Dedifferentiated amniotic fluid mesenchymal stem cell (primary cell): ENCODE measurements at regions not wholly inside any gene's neighbourhood (a gene's known extent, or its start where the extent isn't known, plus 50 kb on each side); places are given as distances from the start of the nearest gene placed in this dataset.

ENCODE experiments used
- DNase-seq: peaks from one replicate; pipeline ENCODE4 v3.0.0-alpha.2; 2016; ENCODE audit errors: extremely low spot score

DNA sequence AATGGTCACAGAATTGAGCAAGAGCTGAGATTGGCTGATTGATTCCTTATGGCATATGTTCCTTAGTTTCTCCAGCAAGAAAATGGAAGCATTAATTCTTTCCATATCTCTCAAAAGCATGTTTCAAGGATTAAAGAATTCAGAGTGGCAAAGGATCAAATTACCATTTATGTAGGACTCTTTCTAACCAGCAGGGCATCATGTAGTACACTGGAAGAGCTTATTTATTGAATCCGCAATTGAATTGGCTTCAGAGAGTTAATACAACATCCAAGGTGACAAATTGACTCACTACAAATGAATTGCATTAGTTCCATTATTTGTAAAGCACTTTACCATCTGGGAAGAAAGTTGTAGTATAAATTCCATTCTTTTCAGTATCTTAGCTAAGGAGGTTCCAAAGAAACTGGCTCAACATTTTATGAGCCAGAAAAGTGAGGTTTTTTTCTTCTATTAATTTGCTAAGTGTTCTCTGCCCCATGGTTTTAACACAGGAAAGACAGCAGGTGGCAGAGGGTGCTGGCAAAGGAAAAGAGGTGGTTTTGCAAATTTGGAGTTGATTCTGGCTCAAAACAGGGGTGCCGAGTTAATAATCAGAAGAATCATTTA, 409.9 kb downstream of the MTX2 start:
- no peak for DNase-seq

DNA sequence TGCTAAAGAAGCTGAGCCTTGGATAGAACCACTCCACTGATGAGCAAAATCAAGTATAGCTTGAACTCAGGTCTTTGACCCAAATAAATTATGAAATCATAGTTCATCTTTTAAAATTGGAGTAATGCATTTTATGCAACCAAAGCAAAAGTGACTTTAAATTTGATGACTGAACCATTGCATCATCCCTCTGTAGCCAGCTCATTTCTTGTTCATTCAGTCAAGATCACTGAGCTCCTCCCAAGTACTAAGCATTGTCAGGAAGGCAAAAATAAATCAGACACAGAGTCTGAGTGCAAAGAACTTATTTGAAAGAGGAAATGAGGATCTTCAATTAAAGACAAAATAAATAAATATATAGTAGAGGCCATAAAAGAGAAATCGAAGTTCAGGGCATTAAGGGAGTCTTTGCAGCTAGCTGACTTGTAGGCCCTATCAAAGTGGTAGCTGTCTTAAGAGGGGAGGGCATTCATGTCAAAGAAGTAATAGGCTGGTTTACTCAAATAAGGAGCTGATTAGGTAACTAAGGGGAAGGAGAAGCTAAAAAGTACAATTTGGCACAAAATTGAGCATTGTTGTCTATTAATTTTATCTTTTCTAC, 411.8 kb downstream of the MTX2 start:
- no peak for DNase-seq

DNA sequence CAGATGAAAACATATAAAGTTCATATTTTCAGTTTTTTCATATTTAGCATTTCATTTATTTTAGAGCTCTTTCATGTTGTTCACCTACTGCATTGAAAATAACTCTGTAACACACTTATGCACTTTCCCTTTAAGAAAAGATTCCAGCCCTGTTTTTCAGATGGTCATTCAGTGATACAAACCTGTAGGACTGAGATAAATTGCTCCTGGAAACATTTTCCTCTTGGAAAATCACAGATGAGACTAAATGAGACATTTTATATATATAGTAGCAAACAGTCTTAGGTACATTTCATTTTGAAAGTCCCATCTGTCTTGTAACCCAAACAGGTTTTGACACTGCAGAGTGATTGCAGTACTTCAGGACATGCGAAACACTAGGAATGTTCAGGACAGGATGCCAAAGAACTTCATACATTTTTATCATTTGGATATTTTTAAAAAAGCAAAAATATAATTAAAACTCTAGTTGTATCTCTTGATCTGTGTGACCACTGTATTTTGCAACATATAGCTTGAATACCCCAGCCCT, 412.4 kb downstream of the MTX2 start:
- DNase-seq = no peak

DNA sequence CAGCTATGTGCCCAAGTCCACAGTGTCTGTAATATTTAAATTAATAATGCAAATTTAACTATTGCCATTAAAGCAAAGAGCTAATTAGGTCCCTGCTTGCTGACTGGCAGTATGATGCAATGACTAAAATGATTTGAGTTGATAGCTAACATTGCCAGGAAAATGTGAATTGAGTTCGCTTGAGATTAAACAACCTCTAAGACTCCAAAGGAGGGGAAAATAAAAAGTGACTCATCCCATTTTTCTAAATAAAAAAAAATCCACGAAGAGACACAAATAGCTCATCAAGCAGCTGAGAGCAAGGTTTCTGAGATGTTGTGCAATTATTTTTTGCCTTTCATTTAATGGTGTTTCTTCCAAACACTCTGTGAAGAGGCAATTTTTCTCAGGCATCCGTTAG, 413.0 kb downstream of the MTX2 start:
- DNase-seq = no peak

DNA sequence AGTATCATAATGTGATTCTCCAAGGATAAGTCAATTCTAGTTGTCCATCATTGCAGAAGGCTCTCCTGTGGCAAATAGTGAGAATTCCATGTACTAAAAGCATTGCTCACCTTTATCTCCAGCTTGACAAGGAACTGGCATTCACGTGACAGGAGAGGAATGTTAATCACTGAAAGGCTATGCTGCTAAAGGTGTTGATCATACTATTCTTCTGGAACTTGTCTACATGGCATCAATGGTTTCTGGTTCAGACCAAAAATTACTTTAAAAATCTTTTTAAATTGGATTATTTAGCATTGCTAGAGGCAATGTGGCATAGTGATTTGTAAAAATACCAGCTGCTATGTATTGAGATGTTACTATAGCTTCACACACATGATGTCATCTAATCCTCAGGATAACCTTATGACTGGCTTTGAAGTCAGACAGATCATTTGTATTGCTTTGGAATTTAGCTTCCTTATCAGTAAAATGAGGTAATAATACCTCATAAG, 414.4 kb downstream of the MTX2 start:
- DNase-seq = no peak

DNA sequence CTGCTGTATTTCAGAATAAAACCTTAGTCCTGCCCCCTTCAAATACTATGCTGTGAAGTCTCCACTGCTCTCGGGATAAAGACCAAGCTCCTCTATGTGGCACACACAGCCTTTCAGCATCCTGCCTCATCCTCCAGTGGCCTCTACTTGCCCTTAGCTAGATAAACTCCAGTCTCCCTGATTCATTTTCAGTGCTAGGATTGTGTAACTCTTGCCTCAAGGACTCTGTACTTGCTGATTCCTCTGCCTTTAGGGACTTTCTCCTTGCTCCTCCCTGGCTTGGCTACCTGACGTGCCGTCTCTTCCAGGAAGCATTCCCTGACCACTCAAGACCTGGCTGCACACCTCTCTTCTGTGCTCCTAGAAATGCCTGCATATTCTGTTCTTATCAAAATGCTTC, 416.7 kb downstream of the MTX2 start:
- no peak for DNase-seq

DNA sequence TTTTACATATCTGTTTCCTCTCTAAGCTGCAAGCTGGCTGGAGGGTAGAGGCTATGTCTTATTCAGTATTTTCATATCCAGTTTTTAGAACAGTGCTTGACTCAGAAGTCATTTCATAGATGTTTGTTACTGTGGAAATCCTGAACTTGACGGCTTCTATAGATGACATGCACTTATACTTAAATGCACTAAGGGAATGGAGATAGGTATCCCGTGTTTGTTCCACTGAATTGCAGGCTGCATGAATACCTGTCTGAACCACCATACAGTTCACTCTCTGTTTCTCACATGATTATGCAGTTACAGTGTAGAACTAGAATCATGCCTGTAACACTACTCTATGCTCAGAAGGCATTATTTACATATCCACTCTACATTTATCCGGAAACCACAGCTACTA, 417.1 kb downstream of the MTX2 start:
- no peak for DNase-seq

DNA sequence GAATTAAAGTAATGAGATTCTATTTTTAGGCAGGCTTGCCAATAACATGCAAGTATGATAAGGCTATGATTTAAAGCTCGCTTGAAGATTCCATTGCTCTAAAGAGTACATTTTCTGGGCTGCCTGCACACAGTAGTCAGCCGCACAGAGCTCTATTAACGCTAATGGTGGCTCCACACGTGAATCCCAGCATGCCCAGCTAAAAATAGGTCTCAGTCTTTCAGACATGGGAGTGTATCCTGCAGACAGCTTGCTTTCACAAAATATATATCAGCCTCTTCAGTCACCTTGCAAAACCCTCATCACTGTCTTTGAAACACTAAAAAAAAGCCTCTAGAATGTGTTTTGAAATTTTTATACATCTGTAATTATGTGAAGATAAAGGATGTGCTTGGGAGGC, 418.1 kb downstream of the MTX2 start:
- no peak for DNase-seq

DNA sequence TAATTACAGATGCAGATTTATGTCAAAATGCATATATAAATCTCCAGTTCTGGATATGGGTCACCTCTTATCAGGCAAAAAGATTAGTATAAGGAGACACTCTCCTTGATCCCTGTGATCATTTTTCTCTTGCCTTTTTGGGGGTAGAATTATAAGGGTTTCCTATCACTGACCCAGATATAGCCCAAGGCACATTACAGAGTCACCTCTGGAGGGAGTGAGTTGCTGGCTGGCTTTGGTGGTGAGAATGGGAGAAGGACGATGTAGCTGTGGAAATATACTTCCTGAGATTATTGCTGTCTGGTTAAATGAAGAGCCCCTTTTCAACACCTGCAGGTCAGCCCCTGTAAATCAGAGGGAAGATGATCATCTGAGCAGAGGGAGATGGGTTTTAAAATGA, 418.7 kb downstream of the MTX2 start:
- no peak for DNase-seq

DNA sequence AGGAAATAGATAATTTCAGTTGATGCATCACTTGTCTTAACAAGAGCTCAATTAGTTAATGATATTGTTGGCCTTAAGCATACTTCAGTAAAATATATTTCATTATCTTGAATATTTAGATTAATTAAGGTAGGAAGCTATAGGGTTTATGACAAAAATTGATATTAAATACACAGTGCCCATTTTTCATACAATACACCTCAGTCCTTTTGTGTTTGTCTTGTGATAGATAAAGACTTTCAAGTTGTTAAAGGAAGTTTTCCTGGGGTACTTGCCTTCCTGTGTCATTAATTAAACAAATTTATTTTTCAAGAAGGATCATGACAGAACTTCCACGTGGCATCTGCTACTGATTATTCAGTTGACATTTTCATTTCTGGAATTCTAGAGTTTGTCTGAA, 420.5 kb downstream of the MTX2 start:
- DNase-seq = no peak

DNA sequence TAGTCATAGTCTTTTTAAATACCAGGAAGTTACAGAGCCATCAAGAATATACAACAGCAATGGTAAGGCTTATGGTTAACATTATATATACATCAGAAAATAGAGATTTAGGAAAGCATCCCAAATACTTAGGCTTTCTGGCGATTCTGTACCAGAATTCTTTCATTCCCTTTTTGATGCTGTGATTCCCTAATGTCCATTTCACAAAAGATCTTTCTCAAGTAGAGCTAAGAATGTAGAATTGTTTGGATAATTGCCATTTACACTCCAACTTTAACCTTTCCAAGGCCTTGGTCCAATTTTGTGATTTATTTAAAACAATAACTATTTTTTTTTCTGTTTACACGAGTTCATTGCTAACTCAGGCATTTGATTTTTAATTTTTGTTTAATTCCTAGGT, 422.2 kb downstream of the MTX2 start:
- no peak for DNase-seq

DNA sequence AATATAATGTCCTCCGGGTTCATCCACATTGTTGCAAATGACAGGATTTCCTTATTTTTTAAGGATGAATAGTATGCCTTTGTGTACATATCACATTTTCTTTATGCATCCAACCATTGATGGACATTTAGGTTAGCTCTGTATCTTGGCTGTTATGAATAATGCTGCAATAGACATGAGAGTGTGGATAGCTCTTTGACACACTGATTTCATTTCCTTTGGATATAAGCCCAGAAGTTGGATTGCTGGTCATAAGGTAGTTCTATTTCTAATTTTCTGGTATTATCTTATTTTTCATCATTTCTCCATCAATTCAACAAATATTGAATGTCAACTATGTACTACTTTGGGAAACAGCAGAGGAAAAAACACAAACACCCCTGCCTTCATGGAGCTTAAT, 423.3 kb downstream of the MTX2 start:
- DNase-seq = no peak

DNA sequence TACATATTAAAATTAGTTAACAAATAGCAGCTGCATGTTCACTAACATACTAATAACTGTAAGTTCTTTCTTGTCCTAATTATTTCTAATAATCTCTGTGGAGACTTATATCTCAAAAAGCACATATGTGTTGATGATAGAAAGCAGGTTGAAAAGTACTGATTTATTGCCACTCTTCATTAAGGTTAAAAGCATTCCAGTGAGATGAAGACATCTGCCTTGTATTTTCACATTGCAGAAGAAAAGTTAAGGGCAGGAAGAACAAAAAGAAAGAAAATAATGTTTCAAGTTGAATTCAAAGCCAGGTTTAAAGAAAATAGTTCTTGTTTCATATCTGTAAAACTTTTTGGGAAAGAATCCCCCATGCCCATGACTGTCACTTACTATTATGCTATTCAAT, 429.9 kb downstream of the MTX2 start:
- no peak for DNase-seq

DNA sequence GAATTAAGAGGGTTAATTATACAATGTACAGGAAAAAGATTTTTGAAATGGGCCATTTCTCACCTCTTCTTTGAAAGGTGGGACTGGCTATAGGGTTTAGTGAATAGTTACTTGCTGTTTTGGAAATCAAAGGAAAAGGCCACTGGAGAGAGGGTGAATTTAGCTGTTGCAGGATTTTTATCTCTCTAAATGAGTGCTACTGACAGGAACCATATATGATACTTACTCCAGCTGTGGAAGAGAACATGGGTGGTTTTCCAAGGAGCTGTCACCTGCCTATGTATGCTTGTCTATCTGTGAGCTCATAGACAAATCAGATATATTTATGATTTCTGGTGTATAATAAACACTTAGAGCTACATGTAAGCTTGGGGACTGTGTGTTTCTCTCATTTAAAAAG, 430.4 kb downstream of the MTX2 start:
- no peak for DNase-seq

DNA sequence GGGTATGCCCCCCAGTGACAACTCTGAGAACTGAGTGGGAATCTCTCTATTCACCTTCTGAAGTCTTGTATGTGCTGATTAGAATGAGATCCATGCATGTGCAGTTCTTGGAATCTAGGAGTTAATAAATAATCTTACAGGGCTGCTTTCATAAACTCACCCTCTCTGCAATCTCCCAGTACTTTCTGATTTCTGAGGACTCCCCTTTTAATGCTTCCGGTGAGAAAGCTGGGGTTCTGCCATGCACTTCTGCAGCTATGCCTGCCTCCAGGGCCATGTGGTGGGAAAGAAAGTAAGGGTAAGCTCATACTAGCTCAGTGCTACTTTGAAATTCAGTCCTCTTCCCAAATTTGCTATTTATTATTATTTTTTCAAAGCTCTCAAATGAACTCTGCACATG, 432.9 kb downstream of the MTX2 start:
- no peak for DNase-seq

DNA sequence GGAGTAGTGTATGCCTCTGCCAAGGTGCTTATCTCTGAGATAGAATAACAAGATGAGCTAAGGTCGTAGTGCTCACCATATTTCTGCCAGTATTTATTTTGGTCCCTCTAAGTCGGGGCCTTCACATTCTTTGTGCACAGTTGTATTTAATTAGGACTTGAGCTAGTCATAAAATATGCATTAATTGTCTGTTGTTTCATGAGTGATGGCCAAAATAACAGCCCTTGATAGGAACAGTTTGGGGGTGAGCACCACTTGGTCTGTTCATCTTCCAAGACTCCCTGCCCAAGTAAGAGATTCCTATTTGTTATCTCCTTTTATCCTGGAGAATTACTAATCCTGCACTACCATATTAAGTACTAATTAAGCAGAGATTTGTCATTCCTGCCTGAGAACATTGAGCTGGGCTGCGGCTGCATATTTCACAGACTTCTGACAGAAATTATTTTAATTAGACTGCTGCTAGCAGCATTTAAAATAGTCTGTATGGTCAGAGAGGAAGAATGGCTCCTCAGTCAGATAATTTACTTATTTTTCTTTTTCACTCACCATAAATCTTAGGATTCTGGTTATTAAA, 435.1 kb downstream of the MTX2 start:
- no peak for DNase-seq

DNA sequence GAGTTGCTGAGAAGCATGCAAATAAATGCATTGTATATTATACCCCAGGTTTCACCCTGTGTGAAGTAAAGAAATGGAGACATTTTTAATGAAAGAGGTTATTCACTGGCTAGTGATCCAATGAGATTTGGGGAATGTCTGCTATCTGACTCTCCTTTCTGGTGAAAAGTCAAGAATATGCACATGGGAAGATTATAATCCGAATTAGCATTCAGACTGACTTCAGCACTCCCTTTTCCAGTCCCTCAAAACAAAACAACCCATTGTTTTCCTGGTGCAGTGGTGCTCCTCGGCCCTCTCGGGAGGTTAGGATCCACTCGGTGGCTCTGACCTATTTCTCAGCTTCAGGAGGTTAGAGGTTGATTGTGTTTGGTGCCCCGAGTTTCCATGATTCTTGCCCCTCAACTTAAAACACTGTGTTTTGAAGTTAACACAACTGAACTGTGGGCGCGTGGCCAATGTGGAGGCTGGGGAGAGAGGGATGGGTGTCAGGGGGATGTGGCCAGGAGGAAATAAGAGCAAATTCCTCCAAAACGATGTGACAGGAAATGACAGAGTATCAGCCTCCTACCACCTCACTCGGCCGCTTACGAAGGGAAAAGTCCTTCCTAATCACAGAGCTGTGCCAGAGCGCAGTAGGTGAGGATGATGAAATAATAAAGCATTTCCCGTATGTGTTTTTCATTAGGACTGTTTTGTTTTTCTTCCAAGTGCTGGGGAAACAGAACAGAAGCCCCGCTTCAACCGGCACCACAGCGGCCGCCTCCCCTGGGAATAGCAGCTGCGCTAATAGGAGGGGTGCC, 440.1 kb downstream of the MTX2 start:
- no peak for DNase-seq

DNA sequence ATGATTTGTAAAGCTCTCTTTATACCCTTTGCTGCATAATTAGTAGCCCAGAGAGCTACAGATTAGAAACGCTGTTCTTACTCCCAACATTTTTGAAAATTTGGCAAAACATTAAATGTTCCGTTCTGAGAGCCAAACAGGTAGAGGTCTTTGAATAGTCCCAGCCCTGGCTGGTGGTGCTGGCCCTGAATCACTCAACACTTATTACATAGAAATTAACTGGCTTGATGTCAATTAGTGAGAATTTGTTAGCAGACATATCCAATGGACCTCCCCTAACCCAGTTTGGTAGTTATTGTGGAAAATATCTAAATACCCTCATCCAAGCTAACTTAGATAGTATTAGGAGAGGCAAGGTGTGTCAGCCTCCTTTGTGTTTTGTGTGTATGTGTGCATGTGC, 440.7 kb downstream of the MTX2 start:
- no peak for DNase-seq

DNA sequence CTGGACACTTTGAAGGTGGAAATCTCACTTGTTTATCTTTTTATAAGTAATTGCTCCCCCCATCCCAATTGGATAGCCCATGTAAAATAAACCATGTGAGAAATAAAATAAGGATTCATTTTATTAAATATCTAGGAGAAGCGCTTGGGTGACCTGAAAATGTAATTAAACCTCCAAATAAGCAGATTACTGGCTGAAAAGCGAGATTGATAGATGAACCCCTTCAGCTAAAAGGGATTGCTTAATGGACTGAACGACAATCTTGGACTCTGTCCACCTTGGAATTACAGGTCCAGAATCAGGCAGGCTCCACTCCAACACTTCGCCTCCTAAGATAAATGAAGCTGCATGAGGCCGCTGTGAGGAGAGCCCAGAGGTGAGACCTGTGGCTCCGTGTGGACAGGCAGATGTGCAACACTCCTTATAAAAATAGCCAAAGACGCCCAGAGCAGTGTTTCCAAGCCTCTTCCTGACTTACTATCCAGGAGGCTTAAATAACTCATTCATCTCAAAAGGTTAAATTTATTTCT, 441.5 kb downstream of the MTX2 start:
- DNase-seq = no peak

DNA sequence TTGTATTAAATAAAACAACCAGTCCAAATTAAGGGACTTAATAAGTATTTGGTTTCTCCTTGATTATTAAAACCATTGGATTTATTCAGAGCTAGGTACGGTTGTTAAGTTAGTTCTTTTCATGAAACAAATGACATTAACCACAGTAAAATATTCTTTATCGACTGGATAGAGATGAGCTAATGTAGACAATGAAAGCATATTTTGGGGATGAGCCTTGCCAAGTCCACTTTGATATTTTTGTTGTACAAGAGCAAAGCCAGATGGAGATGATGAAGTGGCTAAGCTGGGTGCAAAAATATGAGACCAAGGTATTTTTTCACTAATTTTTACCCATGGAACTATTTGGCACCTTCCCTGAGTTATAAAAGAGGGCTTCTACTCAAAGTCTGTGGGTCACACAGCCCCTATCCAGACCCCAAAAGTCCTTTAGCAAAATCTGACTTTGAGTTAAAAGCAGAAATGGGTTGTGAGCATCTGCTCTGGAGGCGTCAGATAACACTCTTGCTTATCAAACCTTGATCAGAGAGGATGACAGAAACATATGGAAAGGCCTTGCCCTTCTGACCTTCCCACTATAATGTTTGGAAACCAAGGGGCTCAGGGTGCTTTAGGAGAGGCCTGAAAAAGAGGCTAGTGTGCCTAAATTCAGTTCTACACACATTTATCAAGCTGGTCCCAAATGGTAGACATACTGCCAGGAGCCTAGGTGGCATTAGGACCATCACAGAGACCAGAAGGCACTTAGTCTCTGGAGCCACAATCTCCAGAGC, 456.8 kb downstream of the MTX2 start:
- no peak for DNase-seq

DNA sequence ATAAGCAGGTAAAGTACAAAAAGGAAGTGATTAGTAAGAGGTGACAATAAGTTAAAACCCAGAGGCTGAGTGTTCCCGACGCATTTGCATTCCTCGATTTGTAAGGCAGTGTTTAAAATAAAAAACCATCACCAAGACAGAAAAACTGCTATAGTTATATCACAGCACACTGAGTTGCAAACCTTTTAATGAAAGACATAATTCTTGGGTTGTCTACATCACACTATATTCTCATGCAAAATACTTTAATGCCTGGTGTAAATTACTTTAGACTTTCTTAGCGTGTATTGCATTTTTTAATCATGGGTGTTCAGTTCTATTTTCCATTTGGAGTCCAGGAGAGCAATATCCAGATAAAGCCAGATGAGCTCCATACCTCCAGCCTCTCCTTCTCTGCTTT, 458.5 kb downstream of the MTX2 start:
- no peak for DNase-seq
